Neural cell (in vitro differentiated cells): ENCODE measurements at regions not wholly inside any gene's neighbourhood (a gene's known extent, or its start where the extent isn't known, plus 50 kb on each side); places are given as distances from the start of the nearest gene placed in this dataset.

Experiments
- EP300 ChIP-seq: fragments of 450-650 bp; conservative IDR thresholded peaks from 2 replicates; pipeline ENCODE4 v1.6.1; 2014; ENCODE audit warnings: antibody characterized with exemption, mild to moderate bottlenecking, moderate library complexity; ENCODE audit not compliant: poor library complexity, severe bottlenecking
- POLR2AphosphoS5 ChIP-seq: IDR thresholded peaks from 2 replicates; pipeline ENCODE4 v1.6.1; 2012
- TF ChIP-seq, protein P1 (sequence below): fragments of 450-650 bp; IDR thresholded peaks from 2 replicates; pipeline ENCODE4 v1.5.1; 2014; ENCODE audit warnings: antibody characterized with exemption, mild to moderate bottlenecking, moderate library complexity; ENCODE audit not compliant: poor library complexity, severe bottlenecking

GRCh38 chr11:90448256-90448655 is 225.4 kb upstream of the CHORDC1 start:
- TF ChIP-seq, protein P1, sequence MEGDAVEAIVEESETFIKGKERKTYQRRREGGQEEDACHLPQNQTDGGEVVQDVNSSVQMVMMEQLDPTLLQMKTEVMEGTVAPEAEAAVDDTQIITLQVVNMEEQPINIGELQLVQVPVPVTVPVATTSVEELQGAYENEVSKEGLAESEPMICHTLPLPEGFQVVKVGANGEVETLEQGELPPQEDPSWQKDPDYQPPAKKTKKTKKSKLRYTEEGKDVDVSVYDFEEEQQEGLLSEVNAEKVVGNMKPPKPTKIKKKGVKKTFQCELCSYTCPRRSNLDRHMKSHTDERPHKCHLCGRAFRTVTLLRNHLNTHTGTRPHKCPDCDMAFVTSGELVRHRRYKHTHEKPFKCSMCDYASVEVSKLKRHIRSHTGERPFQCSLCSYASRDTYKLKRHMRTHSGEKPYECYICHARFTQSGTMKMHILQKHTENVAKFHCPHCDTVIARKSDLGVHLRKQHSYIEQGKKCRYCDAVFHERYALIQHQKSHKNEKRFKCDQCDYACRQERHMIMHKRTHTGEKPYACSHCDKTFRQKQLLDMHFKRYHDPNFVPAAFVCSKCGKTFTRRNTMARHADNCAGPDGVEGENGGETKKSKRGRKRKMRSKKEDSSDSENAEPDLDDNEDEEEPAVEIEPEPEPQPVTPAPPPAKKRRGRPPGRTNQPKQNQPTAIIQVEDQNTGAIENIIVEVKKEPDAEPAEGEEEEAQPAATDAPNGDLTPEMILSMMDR = no peak
- TF ChIP-seq EP300 = peak; percentile 86
- TF ChIP-seq POLR2AphosphoS5 = peak; percentile 55
